ENCODE measurements at regions not wholly inside any gene's neighbourhood (a gene's known extent, or its start where the extent isn't known, plus 50 kb on each side); places are given as distances from the start of the nearest gene placed in this dataset.

- no peaks in the 10 kb centered on the region for H3K9me3 Mint-ChIP-seq
- ATAC-seq (ENCODE audit: low read depth) = no peak
Measured at GRCh38 chr13:110826861-110827672, 87.8 kb downstream of the ANKRD10 start.

More at GRCh38 chr13:110826861-110827672, 87.8 kb downstream of the ANKRD10 start:
- no peak for TF ChIP-seq CTCF (IDR thresholded peaks at IDR 0.05)
- CTCF ChIA-PET = interaction anchor here (0.7 kb wide), 1 partner anchor 373 kb away, joined by 4 read pairs; no protein-coding TSS in a partner anchor
- H3K36me3 Mint-ChIP-seq (ENCODE audit: low read depth) = no peaks in the 10 kb centered on the region
- no peak overlapping the region for H3K4me3 Mint-ChIP-seq
- no peak overlapping the region for H3K27ac Mint-ChIP-seq
- POLR2A ChIA-PET = interaction anchor here (0.6 kb wide), 1 partner anchor 186 kb away, joined by 9 read pairs; no protein-coding TSS in a partner anchor
- peaks cover 22% of the 10 kb centered on the region for H3K27me3 Mint-ChIP-seq
- H3K4me1 Mint-ChIP-seq = no peaks in the 10 kb centered on the region
- DNase-seq = no peak
- intact Hi-C loops (cut with micrococcal nuclease) = no loop called here

Measured in activated B cell treated with CpG ODN at 0.5 μM for 24 hours (primary cell).